Activated CD4-positive, CD25-positive, alpha-beta regulatory T cell treated with anti-CD3 and anti-CD28 coated beads, Interleukin-2, amount 50 U/mL, for 24 hours (primary cell): ENCODE measurements at regions not wholly inside any gene's neighbourhood (a gene's known extent, or its start where the extent isn't known, plus 50 kb on each side); places are given as distances from the start of the nearest gene placed in this dataset.

Source experiments
- ATAC-seq, 2 donors: fragments of 150-1000 bp; cut with Tn5 transposase; one replicate each; pipeline ENCODE4 v1.10.0; 2021; ENCODE audit warnings: mild to moderate bottlenecking in 1 of 2, moderate library complexity in 1 of 2

DNA sequence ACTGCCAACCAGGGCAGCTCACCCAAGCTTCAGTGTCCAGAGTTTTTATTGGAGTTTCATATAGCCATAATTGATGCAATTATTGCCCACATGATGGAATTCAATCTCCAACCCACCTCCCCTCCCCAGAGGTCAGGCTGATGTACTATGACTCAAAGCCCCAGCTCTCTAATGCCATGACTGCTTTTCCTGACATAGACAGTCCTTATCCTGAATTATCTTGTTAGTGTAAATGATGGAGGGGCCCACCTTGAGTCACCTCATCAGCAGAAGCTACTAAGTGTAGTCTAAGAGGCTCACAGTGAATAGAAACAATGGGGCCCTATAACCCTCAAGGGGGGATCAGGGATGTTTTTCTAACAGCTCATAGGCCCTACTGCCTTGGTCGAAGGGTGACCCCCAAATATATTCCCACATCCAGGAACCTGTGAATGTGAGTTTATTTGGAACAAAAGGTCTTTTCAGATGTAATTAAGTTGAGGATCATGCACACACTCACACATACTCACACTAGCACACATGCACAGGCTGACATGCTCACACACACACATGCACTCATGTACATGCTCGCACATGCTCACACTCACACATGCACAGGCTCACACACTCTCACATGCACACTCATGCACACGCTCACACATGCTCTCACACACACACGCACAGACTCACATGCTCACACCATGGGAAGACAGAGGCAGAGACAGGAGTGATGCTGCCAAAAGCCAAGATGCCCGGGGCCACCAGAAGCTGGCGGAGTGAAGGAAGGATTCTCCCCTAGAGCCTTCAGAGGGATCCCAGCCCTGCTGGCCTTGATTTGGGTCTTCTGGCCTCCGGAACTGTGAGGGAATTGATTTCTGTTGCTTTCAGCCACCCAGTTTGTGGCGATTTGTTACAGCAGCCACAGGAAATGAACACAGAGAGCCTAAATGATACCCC is 131.2 kb upstream of the SMAD3 start:
- ATAC-seq = no peak

- ATAC-seq = no peak
Measured at GRCh38 chr15:66934868-66935520, 130.4 kb upstream of the SMAD3 start.

GRCh38 chr15:66935688-66936087 is 129.7 kb upstream of the SMAD3 start:
- no peak for ATAC-seq

DNA sequence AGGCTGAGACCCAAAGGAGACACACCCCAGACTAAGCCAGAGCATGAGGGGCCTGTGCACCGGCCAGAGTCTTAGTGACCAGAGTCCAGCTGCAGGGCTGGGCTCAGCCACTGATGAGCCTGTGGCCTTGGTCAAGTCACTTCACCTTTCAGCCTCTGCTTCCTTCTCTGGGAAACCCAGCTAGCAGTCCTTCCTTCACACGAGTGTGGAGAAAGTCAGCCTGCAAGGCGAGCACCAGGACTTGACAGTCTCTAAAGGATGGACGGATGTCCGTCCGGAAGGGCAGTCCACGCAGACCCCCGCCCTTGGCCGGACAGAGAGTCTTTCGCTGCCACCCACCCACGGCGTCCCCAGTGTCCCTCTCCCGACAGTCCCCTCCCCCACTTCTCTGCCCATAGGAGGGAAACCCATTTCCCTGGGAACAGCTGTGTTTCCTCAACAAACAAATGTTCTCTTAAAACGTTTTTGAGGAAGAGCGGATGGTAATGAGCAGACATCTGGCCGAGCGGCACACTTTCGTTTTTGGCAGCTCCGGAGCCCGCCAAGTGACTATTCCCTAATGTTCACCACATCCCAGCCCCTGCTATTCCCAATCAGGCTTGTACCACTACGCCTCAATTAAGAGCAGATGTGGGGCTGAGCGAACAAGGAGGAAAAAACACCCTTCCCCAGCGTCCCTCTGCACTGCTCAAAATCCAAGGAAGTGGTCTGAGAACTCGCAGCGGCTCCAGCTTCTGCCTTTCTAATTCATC is 129.1 kb upstream of the SMAD3 start:
- no peak for ATAC-seq

DNA sequence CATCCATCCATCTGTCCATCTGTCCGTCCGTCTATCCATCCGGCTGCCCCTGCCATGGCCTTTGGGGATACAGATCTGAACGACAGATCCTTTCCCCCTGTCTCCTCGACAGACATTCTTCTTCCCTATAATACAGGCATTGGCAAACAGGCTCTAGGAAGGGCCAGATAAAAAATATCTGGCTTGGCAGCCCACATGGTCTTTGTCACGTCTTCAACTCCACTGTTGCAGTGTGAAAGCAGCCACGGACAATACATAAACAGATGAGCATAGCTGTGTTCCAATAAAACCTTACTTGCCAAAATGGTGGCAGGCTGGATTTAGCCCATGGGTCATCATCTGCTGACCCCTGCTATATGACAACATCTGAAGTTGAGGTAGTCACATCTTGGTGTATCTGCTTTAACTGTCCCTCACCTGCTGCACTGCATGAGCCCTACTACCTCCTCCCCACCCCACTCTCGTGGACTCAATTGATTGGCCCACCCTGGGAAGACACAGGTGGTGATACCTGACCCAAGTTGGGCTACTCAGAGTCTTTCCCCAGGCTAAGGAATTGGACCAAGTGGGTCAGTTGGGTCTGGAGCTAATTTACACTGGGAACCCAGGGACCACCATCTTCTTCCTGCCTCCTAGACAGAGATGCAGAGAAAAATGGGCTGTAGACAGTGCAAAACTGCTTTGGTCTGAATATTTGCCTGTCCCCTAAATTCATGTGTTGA is 128.4 kb upstream of the SMAD3 start:
- ATAC-seq = no peak

DNA sequence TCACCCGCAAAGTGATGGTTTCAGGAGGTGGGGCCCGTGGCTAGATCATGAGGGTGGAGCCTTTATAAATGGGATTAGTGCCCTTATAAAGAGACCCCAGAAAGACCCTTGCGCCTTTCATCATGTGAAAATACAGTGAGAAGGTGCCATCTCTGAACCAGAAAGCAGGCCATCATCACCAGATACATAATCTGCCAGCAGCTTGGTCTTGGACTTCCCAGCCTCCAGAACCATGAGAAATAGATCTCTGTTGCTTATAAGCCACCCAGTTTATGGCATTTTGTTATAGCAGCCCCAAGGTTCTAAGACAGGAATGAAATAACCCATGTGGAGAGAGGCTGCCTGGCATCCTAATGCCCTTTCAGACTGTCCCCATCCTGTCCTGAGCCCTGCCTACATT is 127.8 kb upstream of the SMAD3 start:
- ATAC-seq = no peak

DNA sequence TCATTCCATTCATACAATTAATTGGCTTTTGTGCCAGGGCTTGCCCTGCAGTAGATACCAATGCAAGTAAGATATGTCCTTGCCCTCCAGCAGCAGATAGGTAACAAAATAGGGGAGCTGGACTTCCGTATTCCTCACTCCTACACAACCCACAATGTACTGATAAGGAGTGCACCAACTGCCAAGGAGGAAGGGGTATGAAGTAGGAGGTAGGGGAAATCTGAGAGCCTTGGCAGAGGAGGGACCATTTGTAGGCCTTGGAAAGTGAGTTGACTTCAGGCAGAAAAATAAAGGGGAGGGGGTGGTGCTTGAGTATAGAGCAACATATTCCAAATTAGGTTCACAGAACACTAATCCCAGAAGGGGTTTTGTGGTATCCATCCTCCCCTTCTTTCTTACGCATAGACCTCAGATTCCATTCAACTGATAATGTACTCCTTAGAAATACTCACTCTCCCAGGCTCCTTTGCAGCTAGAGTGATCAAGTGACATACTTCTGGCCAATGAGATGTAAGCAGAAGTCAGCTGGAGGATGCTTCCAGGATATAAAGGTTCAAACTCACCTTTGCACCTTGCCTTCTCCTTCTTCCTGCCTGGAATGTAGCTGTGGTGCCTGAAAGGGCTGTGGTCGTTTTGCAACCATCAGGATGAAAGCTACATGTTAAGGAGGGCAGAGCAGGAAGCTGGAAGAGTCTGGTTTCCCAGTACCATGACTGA is 127.1 kb upstream of the SMAD3 start:
- ATAC-seq = no peak

GRCh38 chr15:66939016-66939415 is 126.4 kb upstream of the SMAD3 start:
- ATAC-seq = no peak

DNA sequence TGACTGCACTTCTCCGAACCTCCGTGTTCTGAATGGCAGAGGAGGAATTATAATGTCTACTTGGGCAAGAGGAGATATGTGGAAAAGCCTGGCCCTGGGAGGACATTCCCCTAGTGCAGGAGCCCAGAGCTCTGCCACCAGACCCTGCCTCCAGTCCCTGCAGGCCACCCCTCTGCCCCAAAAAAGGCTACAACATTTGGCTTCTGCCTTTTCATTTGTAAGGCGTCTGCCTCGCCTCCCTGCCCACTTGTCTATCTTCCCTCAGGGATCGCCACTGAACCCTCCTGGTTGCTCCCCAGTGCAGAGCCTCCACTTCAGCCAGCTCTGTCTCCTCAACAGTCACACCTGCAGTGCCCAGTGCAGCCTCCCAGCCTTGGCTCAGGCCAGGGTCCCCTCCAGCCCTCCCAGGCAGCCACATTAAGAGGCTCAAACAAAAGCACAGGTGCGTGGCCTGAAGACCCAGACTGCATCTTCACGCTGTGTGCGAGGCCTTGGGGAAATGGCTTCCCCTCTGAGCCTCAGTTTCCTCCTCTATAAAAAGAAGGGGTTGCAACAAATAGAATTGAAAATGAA is 125.9 kb upstream of the SMAD3 start:
- no peak for ATAC-seq

DNA sequence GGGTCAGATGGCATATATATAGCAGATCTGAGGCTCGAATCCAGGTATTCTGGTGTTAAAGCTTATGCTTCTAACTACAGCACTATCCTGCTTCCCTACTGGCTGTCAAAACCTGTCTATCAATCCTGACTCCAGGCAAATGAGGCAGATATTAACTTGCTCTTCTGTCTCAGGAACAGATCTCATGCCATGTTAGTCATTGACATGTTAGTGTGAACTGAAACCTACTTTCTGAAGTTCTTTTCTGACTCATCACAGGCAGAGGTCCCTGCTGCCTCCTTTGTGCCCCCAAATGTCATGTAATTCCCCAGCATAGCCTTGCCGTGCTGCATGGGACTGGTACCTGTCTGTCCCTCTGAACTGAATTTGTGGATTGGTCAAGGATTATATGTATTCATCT is 125.0 kb upstream of the SMAD3 start:
- ATAC-seq = peak; percentile 80 to 85

DNA sequence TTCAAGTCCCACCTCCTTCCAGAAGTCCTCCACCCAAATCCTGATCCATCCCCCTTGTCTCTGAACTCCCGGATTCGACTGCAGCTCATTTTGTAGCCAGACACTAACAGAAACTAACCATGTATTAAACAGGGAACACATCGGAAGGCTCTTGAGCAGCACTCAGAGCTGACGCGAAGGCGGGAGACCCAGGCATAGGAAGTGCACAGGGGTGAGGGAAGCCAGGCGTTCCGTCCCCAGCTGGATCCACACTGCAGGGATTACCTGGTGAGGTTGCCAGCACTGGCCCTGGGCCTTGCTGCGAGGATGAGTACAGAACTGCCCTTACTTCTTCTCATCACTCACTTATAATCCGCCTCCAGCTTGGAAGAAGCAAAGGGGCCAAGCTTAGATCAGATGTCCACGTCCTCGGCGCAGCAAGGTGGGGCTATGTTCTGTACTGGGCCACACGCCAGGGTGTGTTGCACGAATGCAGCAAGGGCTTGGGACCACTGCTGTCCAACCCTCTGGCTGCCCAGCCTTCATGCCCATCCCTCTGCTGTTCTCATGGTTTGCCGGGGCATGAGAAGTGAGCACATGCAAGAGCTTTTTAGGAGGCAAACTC is 124.2 kb upstream of the SMAD3 start:
- ATAC-seq = no peak

- no peak for ATAC-seq
Measured at GRCh38 chr15:66941791-66942190, 123.6 kb upstream of the SMAD3 start.

- no peak for ATAC-seq
Measured at GRCh38 chr15:66942649-66943390, 122.6 kb upstream of the SMAD3 start.

DNA sequence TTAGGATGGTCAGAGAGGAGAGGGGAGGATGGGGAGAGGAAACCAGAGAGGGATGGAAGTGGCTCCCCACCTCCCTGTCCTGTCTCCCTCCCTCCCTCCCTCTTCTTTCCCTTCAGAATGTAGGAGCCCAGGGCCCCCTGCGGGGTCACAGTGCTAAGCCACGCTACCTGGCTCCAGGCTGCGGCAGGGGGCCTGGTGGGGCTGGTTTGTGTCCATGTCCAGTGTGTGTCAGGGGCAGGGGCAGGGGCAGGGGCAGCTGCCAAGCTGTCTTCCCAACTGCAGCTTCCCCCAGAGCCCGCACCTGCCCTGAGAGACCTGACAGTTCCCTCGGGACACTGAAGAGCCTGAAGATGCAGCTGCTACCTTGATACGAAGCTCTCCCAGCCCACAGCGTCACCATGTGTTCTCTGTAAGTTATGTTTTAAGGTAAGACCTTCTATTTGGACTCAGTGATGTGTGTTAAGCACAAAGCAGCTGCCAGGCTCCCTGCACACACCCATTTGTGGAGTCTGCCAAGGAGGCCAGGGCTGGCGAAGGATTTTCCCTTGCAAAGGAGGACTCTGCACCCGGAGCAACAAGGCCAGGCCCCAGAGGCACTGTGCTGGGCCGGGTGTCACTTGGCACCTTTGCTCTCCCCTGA is 121.8 kb upstream of the SMAD3 start:
- ATAC-seq = no peak

- no peak for ATAC-seq
Measured at GRCh38 chr15:66944121-66944520, 121.3 kb upstream of the SMAD3 start.

GRCh38 chr15:66945286-66945685 is 120.1 kb upstream of the SMAD3 start:
- ATAC-seq = no peak

DNA sequence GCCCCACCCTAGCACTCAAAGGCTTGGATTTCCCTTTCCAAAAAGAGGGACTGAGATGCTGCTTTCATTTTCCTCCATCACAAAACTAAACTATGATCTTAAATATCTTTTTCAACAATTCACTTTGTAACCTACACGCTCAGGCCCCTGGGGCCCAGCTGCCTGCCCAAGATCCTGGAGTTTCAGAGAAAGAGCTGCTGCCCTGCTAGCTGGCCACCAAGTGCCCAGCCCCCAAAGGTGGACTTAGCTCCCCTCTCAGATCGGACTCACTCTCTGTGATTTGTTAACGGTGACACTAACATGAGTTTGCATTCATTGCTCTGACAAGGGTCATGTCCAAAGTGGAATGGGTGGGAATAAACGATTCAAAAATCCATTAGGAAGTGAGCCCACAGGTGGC is 119.6 kb upstream of the SMAD3 start:
- no peak for ATAC-seq

DNA sequence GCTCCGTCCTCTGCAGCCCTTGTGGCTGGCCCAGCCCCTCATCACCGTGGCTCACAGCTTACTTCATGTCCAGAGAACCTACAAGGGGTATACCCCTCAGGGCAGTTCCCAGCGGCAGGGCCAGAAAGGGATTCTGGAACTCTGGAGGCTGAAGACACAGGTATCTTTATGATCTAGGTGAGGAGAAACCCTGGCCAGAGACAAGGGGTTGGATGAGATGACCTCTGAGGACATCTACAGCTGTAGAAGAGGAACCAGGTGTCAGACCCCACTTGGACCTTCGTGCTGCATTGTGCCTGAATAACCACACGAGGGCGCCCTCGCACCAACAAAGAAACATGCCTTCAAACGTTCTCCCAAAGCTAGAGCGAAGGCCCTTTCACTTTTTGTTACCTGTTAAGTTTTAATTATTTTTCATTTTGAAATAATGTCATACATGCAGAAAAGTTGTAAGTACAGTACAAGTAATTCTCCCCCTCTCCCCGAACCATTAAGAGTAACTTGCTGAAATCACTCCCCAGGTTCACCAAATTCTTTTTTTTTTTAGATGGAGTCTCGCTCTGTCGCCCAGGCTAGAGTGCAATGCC is 118.7 kb upstream of the SMAD3 start:
- peak in 1 of 2 donors; percentile 67 for ATAC-seq

- ATAC-seq = no peak
Measured at GRCh38 chr15:66947471-66947870, 117.9 kb upstream of the SMAD3 start.

- ATAC-seq = peak in 1 of 2 donors; percentile 31
Measured at GRCh38 chr15:66948294-66948693, 117.1 kb upstream of the SMAD3 start.
